ENCODE measurements at regions not wholly inside any gene's neighbourhood (a gene's known extent, or its start where the extent isn't known, plus 50 kb on each side); places are given as distances from the start of the nearest gene placed in this dataset.

- H3K4me3 ChIP-seq (ENCODE audit: low read depth, low read length): no peak overlapping the region
- DNase-seq (ENCODE audit: low read depth): no peak
- TF ChIP-seq, protein P1, sequence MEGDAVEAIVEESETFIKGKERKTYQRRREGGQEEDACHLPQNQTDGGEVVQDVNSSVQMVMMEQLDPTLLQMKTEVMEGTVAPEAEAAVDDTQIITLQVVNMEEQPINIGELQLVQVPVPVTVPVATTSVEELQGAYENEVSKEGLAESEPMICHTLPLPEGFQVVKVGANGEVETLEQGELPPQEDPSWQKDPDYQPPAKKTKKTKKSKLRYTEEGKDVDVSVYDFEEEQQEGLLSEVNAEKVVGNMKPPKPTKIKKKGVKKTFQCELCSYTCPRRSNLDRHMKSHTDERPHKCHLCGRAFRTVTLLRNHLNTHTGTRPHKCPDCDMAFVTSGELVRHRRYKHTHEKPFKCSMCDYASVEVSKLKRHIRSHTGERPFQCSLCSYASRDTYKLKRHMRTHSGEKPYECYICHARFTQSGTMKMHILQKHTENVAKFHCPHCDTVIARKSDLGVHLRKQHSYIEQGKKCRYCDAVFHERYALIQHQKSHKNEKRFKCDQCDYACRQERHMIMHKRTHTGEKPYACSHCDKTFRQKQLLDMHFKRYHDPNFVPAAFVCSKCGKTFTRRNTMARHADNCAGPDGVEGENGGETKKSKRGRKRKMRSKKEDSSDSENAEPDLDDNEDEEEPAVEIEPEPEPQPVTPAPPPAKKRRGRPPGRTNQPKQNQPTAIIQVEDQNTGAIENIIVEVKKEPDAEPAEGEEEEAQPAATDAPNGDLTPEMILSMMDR (conservative IDR thresholded peaks at IDR 0.05; ENCODE audit: low read depth, low read length): no peak
Measured at GRCh38 chr10:113450046-113450804, 102.6 kb upstream of the HABP2 start.

DNA sequence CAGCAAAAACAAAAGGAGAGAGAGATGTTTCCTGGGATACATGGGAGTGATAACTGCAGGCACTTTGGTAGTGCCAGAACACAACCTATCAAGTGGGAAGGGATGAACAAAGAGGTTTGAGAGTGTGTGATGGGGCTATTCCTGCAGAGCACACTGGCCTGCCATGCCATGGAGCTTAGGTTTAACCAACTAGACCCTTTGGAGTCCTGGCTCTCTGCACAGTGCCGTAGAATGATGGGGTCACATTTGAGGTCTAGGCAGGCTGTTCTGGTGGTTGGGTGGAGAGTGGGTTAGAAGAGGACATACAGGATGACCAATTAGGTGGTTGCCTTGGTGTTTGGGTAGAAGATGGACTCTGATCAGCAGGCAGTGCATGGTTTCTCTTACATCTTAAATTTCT is 101.9 kb upstream of the HABP2 start:
- TF ChIP-seq, protein P1 (conservative IDR thresholded peaks at IDR 0.05; ENCODE audit: low read depth, low read length): no peak
- DNase-seq (ENCODE audit: low read depth): no peak

DNA sequence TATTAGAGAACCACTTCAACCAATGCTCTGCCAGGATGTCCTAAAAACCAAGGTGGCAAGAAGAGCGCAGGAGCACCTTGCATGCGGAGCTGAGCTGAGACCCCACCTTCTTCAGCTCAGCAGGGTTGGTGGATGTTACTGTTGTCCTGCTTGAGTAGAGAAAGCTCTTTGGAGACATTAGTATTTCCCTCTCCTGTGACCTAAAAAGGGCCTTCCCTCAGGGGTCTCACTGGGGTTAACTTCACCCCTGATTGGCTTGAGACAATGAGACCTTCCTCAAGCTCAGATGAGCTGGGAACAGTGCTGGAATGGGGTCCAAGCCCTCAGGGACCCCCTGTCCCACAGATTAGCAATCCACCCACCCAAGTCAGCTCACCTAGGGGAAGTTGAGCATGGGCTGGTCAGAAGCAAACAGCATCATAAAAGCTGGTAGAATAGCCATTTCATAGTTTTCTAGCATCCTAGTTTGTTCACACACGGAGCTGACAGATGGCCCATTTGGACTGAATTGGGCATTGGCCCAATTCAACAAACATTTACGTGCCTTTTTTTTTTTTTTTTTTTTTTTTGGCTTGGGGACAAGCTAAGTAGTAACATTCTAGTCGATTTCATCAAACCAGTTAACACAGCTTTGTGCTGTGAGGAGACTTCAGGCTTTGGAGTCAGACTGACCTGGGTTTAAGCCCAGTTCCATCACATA is 100.6 kb upstream of the HABP2 start:
- TF ChIP-seq, protein P1 (conservative IDR thresholded peaks at IDR 0.05; ENCODE audit: low read depth, low read length): no peak
- DNase-seq (ENCODE audit: low read depth): no peak
- no peak overlapping the region for H3K4me3 ChIP-seq (ENCODE audit: low read depth, low read length)

More for the DNA sequence above, 101.9 kb upstream of the HABP2 start:
- no peak overlapping the region for H3K4me3 ChIP-seq (ENCODE audit: low read depth, low read length)

DNA sequence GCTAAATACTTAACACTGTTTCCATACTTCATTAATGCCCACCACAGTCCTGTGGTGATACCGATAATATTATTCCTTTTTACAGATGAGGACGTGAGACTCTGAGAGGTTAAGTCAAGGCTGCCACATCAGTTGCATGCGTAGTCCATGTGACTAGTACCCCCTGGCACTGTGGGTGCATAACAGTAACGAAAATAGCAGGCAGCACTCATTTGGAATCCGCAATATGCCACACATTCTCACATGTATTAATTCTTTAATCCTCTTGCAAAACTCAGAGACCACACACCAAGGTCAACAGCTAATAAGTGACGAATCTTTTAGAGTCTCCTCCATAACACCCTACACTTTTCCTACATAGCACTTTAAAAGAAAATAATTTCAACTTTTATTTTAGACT is 99.5 kb upstream of the HABP2 start:
- no peak for DNase-seq (ENCODE audit: low read depth)
- TF ChIP-seq, protein P1 (conservative IDR thresholded peaks at IDR 0.05; ENCODE audit: low read depth, low read length): no peak
- H3K4me3 ChIP-seq (ENCODE audit: low read depth, low read length): no peak overlapping the region

DNA sequence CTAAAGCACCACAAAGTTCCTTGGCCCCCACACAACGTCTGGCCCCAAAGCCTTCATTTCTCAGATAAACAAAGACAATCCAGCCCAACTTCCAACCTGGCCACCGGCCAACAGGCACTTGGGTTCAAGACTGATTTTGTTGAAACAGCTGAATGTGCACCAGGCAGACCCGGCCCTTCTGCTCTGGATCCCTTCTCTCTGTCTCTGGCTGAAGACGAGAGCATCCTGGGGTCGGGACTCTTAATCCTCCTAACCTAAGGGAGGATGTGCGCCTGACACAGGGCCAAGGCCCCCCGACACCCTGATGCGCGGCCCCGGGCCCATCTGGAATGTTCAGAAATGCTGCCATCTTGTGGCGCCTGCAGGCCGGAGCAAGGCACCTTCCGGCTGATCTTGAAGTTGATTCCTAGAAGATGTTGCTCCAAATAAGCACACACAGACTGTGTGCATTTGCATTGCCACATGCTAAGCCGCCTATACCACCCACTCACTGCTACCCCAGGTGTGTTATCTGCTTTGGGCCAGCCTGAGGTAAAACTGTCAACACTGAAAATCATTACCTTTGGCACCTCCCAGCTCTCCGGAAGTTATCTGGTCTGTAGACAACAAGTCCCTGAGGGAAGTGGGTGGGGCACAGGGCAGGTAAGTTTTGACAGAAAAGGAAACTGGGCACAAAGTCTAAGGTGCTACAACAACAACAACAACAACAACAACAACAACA is 98.4 kb upstream of the HABP2 start:
- no peak overlapping the region for H3K4me3 ChIP-seq (ENCODE audit: low read depth, low read length)
- DNase-seq (ENCODE audit: low read depth): no peak
- TF ChIP-seq, protein P1 (conservative IDR thresholded peaks at IDR 0.05; ENCODE audit: low read depth, low read length): peak; percentile 82

DNA sequence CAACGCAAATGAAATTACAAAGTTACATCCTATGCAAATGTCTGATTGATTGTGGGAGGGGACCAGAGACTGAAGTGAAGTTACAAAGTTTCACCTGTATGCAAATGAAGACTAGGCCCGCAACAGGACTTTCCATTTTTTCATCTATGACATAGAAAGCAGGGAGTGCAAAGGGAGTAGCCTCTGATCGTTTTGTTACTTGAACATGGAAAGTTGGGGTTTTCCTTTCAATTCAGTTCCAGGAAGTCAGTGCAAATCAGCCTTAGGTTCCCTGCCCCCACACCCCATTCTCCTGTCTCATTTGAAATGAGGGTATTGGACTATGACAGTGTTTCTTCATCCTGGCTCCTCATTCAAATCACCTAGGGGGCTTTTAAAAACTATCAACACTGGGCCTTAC is 96.9 kb upstream of the HABP2 start:
- H3K4me3 ChIP-seq (ENCODE audit: low read depth, low read length): no peak overlapping the region
- TF ChIP-seq, protein P1 (conservative IDR thresholded peaks at IDR 0.05; ENCODE audit: low read depth, low read length): no peak
- DNase-seq (ENCODE audit: low read depth): no peak

Measured in epithelial cell of proximal tubule (primary cell).